H1 (cell line): ENCODE measurements at regions not wholly inside any gene's neighbourhood (a gene's known extent, or its start where the extent isn't known, plus 50 kb on each side); places are given as distances from the start of the nearest gene placed in this dataset.

ENCODE experiments used
- CTCF ChIA-PET: fragments of 300-600 bp; sonication (Branson Sonifier 250); formaldehyde crosslinking; loops from one replicate; lab custom pipeline; 2021; ENCODE audit not compliant: partially characterized antibody; lab: Charles Lee
- POLR2A ChIA-PET: fragments of 300-600 bp; sonication (Branson Sonifier 250); formaldehyde crosslinking; loops from one replicate; lab custom pipeline; 2021; ENCODE audit warnings: inconsistent platforms; ENCODE audit not compliant: partially characterized antibody; lab: Charles Lee
- DNase-seq, 2 experiments: peaks; one replicate each; pipeline versions ENCODE4 v3.0.0 to v3.0.0-alpha.2; 2010 to 2022; ENCODE audit warnings: low spot score in 2 of 2, low read depth in 1 of 2, mixed read lengths in 1 of 2
- FAIRE-seq: peaks from 2 replicates; lab custom pipeline; 2011; peaks lifted over from hg19 to GRCh38; lab: Jason Lieb, UNC
- H2AFZ ChIP-seq: 2 replicates; pipeline ENCODE4 v1.8.1; 2012; ENCODE audit warnings: low read length, inconsistent platforms
- H2AK5ac ChIP-seq: 2 replicates; pipeline ENCODE4 v1.6.1; 2013; ENCODE audit warnings: low read depth, low read length
- H2BK120ac ChIP-seq: replicated peaks from 2 replicates; pipeline ENCODE3; 2013; ENCODE audit warnings: low read depth, low read length, inconsistent platforms
- H2BK12ac ChIP-seq: 2 replicates; pipeline ENCODE4 v1.6.1; 2013; ENCODE audit warnings: low read depth, low read length
- H2BK15ac ChIP-seq: 2 replicates; pipeline ENCODE4 v1.6.1; 2013; ENCODE audit warnings: low read length
- H2BK20ac ChIP-seq: 2 replicates; pipeline ENCODE4 v1.6.1; 2013; ENCODE audit warnings: low read length
- H2BK5ac ChIP-seq: 2 replicates; pipeline ENCODE4 v1.6.1; 2013; ENCODE audit warnings: low read depth, low read length
- H3K14ac ChIP-seq: 2 replicates; pipeline ENCODE4 v1.6.1; 2013; ENCODE audit warnings: inconsistent platforms; ENCODE audit not compliant: insufficient read length
- H3K18ac ChIP-seq: 2 replicates; pipeline ENCODE4 v1.6.1; 2013; ENCODE audit warnings: low read length; ENCODE audit errors: extremely low read depth
- H3K23ac ChIP-seq: 2 replicates; pipeline ENCODE4 v1.6.1; 2013; ENCODE audit warnings: inconsistent platforms; ENCODE audit not compliant: insufficient read length
- H3K23me2 ChIP-seq: 2 replicates; pipeline ENCODE4 v1.6.1; 2013; ENCODE audit warnings: low read depth, low read length
- H3K27ac ChIP-seq: 2 replicates; pipeline ENCODE4 v1.6.1; 2011; ENCODE audit warnings: low read depth, low read length, inconsistent platforms
- H3K27me3 ChIP-seq, 4 experiments: replicated peaks in 1 of 4; 1 replicate in 1 of 4; 2 replicates in 3 of 4; pipeline versions ENCODE4 v1.6.1 to v1.8.1; 2011 to 2013; ENCODE audit warnings: low read length in 3 of 4, mild to moderate bottlenecking in 3 of 4, inconsistent platforms in 2 of 4, mixed read lengths in 2 of 4, moderate library complexity in 1 of 4; ENCODE audit not compliant: control insufficient read depth in 3 of 4, insufficient read depth in 3 of 4; ENCODE audit errors: extremely low read depth in 1 of 4
- H3K36me3 ChIP-seq, 4 experiments: 2 replicates each; pipeline versions ENCODE4 v1.6.1 to v1.8.1; 2011 to 2013; ENCODE audit warnings: mild to moderate bottlenecking in 4 of 4, low read length in 3 of 4, moderate library complexity in 2 of 4, control low read depth in 1 of 4, inconsistent platforms in 1 of 4; ENCODE audit not compliant: insufficient read depth in 4 of 4, control insufficient read depth in 2 of 4
- H3K4ac ChIP-seq: replicated peaks from 2 replicates; pipeline ENCODE3; 2013; ENCODE audit warnings: low read length, low read depth, mixed read lengths, inconsistent platforms; ENCODE audit not compliant: insufficient read length
- H3K4me1 ChIP-seq, 4 experiments: replicated peaks in 1 of 4; 1 replicate in 1 of 4; 2 replicates in 3 of 4; pipeline versions ENCODE4 v1.6.1 to v1.8.1; 2011 to 2013; ENCODE audit warnings: low read length in 3 of 4, inconsistent platforms in 2 of 4, mixed read lengths in 1 of 4; ENCODE audit not compliant: insufficient read depth in 4 of 4, control insufficient read depth in 3 of 4
- H3K4me2 ChIP-seq, 2 experiments: 2 replicates each; pipeline versions ENCODE4 v1.6.1 to v1.8.1; 2011 to 2013; ENCODE audit warnings: low read depth in 2 of 2, low read length in 2 of 2, control low read depth in 1 of 2, inconsistent platforms in 1 of 2, mild to moderate bottlenecking in 1 of 2; ENCODE audit not compliant: insufficient read depth in 1 of 2
- H3K4me3 ChIP-seq, 4 experiments: fragments of 200-600, 300-600 bp in 1 of 4; sonication (generic), shearing (Covaris generic), sonication (Bioruptor Twin) in 1 of 4; 2 replicates each; pipeline versions ENCODE4 v1.5.1 to v1.8.1; 2011 to 2016; ENCODE audit warnings: low read length in 4 of 4, low read depth in 3 of 4, control low read depth in 2 of 4, inconsistent platforms in 2 of 4, mild to moderate bottlenecking in 2 of 4, mixed read lengths in 1 of 4, moderate library complexity in 1 of 4; ENCODE audit not compliant: insufficient read depth in 2 of 4; ENCODE audit errors: extremely low read depth in 1 of 4
- H3K56ac ChIP-seq: replicated peaks from 2 replicates; pipeline ENCODE3; 2013; ENCODE audit warnings: low read depth, mild to moderate bottlenecking, mixed read lengths, low read length, inconsistent platforms; ENCODE audit not compliant: insufficient read length
- H3K79me1 ChIP-seq: 2 replicates; pipeline ENCODE4 v1.6.1; 2013; ENCODE audit warnings: low read depth, low read length, control low read depth
- H3K79me2 ChIP-seq, 2 experiments: 2 replicates each; pipeline versions ENCODE4 v1.6.1 to v1.8.1; 2012 to 2013; ENCODE audit warnings: low read length in 2 of 2, mild to moderate bottlenecking in 2 of 2, inconsistent platforms in 1 of 2; ENCODE audit not compliant: insufficient read depth in 2 of 2, control insufficient read depth in 1 of 2
- H3K9ac ChIP-seq, 4 experiments: replicated peaks in 1 of 4; 1 replicate in 1 of 4; 2 replicates in 3 of 4; pipeline versions ENCODE4 v1.6.1 to v1.8.1; 2011 to 2013; ENCODE audit warnings: low read depth in 3 of 4, low read length in 3 of 4, control low read depth in 2 of 4, mild to moderate bottlenecking in 2 of 4, moderate library complexity in 2 of 4, inconsistent platforms in 1 of 4; ENCODE audit errors: extremely low read depth in 1 of 4
- H3K9me3 ChIP-seq, 2 experiments: 2 replicates each; pipeline versions ENCODE4 v1.6.1 to v1.8.1; 2012 to 2013; ENCODE audit warnings: mild to moderate bottlenecking in 2 of 2, moderate library complexity in 2 of 2, control low read depth in 1 of 2, inconsistent platforms in 1 of 2, low read depth in 1 of 2, low read length in 1 of 2, mixed read lengths in 1 of 2; ENCODE audit not compliant: insufficient read depth in 2 of 2
- H4K20me1 ChIP-seq, 2 experiments: replicated peaks in 1 of 2; 2 replicates each; pipeline versions ENCODE3 to v1.8.1; 2011 to 2013; ENCODE audit warnings: inconsistent platforms in 2 of 2, low read length in 2 of 2, mild to moderate bottlenecking in 1 of 2; ENCODE audit not compliant: insufficient read depth in 2 of 2, control insufficient read depth in 1 of 2
- H4K5ac ChIP-seq: 2 replicates; pipeline ENCODE4 v1.6.1; 2013; ENCODE audit warnings: low read length, low read depth, mixed read lengths, inconsistent platforms; ENCODE audit not compliant: insufficient read length
- H4K8ac ChIP-seq: 2 replicates; pipeline ENCODE4 v1.8.0; 2013; ENCODE audit warnings: mild to moderate bottlenecking, moderate library complexity, low read length, inconsistent platforms; ENCODE audit not compliant: insufficient read depth; ENCODE audit errors: extremely low read depth
- H4K91ac ChIP-seq: replicated peaks from 2 replicates; pipeline ENCODE3; 2013; ENCODE audit warnings: low read length, mixed read lengths, inconsistent platforms; ENCODE audit not compliant: insufficient read length
- CBX8 ChIP-seq: fragments of 300-800, 300-1000 bp; sonication (generic); IDR thresholded peaks from 2 replicates; pipeline ENCODE4 v1.7.1; 2016; ENCODE audit warnings: low read depth, low read length, borderline replicate concordance
- CHD1 ChIP-seq: IDR thresholded peaks from 2 replicates; pipeline ENCODE4 v1.6.1; 2012; ENCODE audit warnings: low read depth, low read length, improper control_type of control experiment
- CREB1 ChIP-seq: IDR thresholded peaks from 2 replicates; pipeline ENCODE4 v1.6.1; 2012; ENCODE audit warnings: inconsistent platforms
- GABPA ChIP-seq: IDR thresholded peaks from 2 replicates; pipeline ENCODE4 v1.6.1; 2011; ENCODE audit warnings: mild to moderate bottlenecking, low read length, moderate library complexity, borderline replicate concordance; ENCODE audit not compliant: insufficient read depth
- GTF2F1 ChIP-seq: IDR thresholded peaks from 2 replicates; pipeline ENCODE4 v1.6.1; 2012; ENCODE audit warnings: low read depth, low read length, improper control_type of control experiment, borderline replicate concordance
- HDAC2 ChIP-seq, 2 experiments: fragments of 300-600 bp in 1 of 2; sonication (generic) in 1 of 2; IDR thresholded peaks; 2 replicates each; pipeline ENCODE4 v1.6.1; 2011 to 2012; ENCODE audit warnings: low read depth in 2 of 2, low read length in 2 of 2, mild to moderate bottlenecking in 2 of 2, moderate library complexity in 2 of 2, borderline replicate concordance in 1 of 2, inconsistent platforms in 1 of 2
- KDM1A ChIP-seq: fragments of 200-600, 300-600 bp; sonication (generic); IDR thresholded peaks from 2 replicates; pipeline ENCODE4 v1.7.1; 2016; ENCODE audit warnings: mild to moderate bottlenecking, low read length, borderline replicate concordance
- KDM4A ChIP-seq: IDR thresholded peaks from one replicate; pipeline ENCODE4 v1.7.1; 2012; ENCODE audit warnings: low read depth, mild to moderate bottlenecking, moderate library complexity, low read length, inconsistent platforms; ENCODE audit not compliant: severe bottlenecking
- MAFK ChIP-seq: IDR thresholded peaks from 2 replicates; pipeline ENCODE4 v1.6.1; 2012; ENCODE audit warnings: low read depth, mild to moderate bottlenecking, improper control_type of control experiment, low read length
- MAX ChIP-seq: IDR thresholded peaks from 2 replicates; pipeline ENCODE4 v1.6.1; 2012; ENCODE audit warnings: inconsistent platforms
- NANOG ChIP-seq: IDR thresholded peaks from 2 replicates; pipeline ENCODE4 v1.6.1; 2011; ENCODE audit warnings: low read length, low read depth, mild to moderate bottlenecking, inconsistent platforms; ENCODE audit not compliant: insufficient read depth, poor library complexity, severe bottlenecking
- SAP30 ChIP-seq: fragments of 300-600 bp; sonication (generic); IDR thresholded peaks from 2 replicates; pipeline ENCODE4 v1.7.1; 2012; ENCODE audit warnings: low read length, moderate library complexity, mild to moderate bottlenecking, inconsistent platforms; ENCODE audit not compliant: insufficient read depth, insufficient replicate concordance
- USF2 ChIP-seq: IDR thresholded peaks from 2 replicates; pipeline ENCODE4 v1.6.1; 2011; ENCODE audit warnings: low read length, improper control_type of control experiment
- WGBS, 2 experiments: shearing (Covaris generic) in 1 of 2; methylation state at CpG; one replicate each; pipeline versions ENCODE4 v1.1.6 to v1.1.7; 2013 to 2015; ENCODE audit warnings: low lambda C conversion rate in 2 of 2, mixed read lengths in 2 of 2, inconsistent platforms in 1 of 2, low coverage in 1 of 2, missing lambda C conversion rate in 1 of 2; ENCODE audit not compliant: insufficient replicate concordance in 2 of 2, insufficient coverage in 1 of 2, insufficient read length in 1 of 2; ENCODE audit errors: extremely low coverage in 1 of 2, missing lambda C conversion rate in 1 of 2; 5-methylcytosine and 5-hydroxymethylcytosine counted together

- FAIRE-seq, result no peak
- POLR2A ChIA-PET, result no interaction called here
- no peak overlapping the region for H3K4me2 ChIP-seq
- TF ChIP-seq KDM4A, result no peak
- TF ChIP-seq GTF2F1, result no peak
- TF ChIP-seq CHD1, result no peak
- TF ChIP-seq CBX8, result no peak
- no peak for TF ChIP-seq MAFK
- no peak for TF ChIP-seq KDM1A
- TF ChIP-seq GABPA, result no peak
- TF ChIP-seq NANOG, result no peak
- no peak for TF ChIP-seq SAP30
- TF ChIP-seq USF2, result no peak
- no peak for TF ChIP-seq HDAC2 (IDR thresholded peaks at IDR 0.05; ENCODE audit: borderline replicate concordance in 1 of 2, low read depth in 2 of 2, low read length in 2 of 2)
- no peak for TF ChIP-seq CREB1
- TF ChIP-seq MAX, result no peak
Observed at GRCh38 chrX:56385960-56386359, 153.8 kb downstream of the KLF8 start.

More at GRCh38 chrX:56385960-56386359, 153.8 kb downstream of the KLF8 start:
- Histone ChIP-seq H2AFZ (no peak overlapping the region), H3K79me1 (no peaks in the 10 kb centered on the region), H3K9ac (no peak overlapping the region), H4K91ac (no peak overlapping the region), H3K18ac (no peak overlapping the region), H4K8ac (no peak overlapping the region), H3K79me2 (no peaks in the 10 kb centered on the region), H3K9me3 (peaks cover 0 to under 1% of the 10 kb centered on the region in 2 experiments; a peak in 1 of 4 replicates), H3K4ac (no peak overlapping the region), H4K5ac (no peak overlapping the region), H2BK120ac (no peak overlapping the region), H4K20me1 (no peaks in the 10 kb centered on the region), H2BK5ac (no peak overlapping the region), H2BK12ac (no peak overlapping the region), H3K14ac (no peak overlapping the region), H3K23ac (no peak overlapping the region), H3K36me3 (no peaks in the 10 kb centered on the region), H3K56ac (no peak overlapping the region), H3K27me3 (no peaks in the 10 kb centered on the region), H3K4me1 (no peaks in the 10 kb centered on the region), H3K23me2 (no peaks in the 10 kb centered on the region), H2AK5ac (no peak overlapping the region), H3K27ac (no peak overlapping the region), H2BK20ac (no peak overlapping the region), H3K4me3 (no peak overlapping the region), H2BK15ac (no peak overlapping the region)
- CTCF ChIA-PET, result no interaction called here
- WGBS, 2 experiments, result 100% methylated on average over 1 of the region's 1 CpG; no CpG with 5 or more reads in 1 of the 2 experiments
- no peak for DNase-seq
